B cell (primary cell): ENCODE measurements at regions not wholly inside any gene's neighbourhood (a gene's known extent, or its start where the extent isn't known, plus 50 kb on each side); places are given as distances from the start of the nearest gene placed in this dataset.

Source experiments
- EZH2 ChIP-seq: IDR thresholded peaks from 2 replicates; pipeline ENCODE4 v1.6.1; 2012; ENCODE audit warnings: borderline replicate concordance, low read depth, mild to moderate bottlenecking, moderate library complexity, low read length; ENCODE audit not compliant: insufficient read depth, poor library complexity, severe bottlenecking
- TF ChIP-seq, protein P1 (sequence below): fragments of 200-600 bp; IDR thresholded peaks from one replicate; pipeline ENCODE4 v1.8.0; 2022; ENCODE audit warnings: antibody characterized with exemption, mild to moderate bottlenecking

DNA sequence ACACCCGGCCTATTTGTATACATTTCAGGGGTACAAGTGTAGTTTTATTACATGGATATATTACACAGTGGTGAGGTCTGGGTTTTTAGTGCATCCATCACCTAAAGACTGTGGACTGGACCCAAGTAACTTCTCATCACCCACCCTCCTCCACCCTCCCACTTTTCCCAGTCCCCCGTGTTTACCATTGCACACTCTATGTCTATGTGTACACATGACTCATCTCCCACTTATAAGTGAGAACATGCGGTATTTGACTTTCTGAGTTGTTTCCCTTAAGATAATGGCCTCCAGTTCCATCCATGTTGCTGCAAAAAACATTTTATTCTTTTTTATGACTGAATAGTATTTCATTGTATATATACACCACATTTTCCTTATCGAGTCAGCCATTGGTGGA is 98.9 kb upstream of the WAC start:
- TF ChIP-seq, protein P1, sequence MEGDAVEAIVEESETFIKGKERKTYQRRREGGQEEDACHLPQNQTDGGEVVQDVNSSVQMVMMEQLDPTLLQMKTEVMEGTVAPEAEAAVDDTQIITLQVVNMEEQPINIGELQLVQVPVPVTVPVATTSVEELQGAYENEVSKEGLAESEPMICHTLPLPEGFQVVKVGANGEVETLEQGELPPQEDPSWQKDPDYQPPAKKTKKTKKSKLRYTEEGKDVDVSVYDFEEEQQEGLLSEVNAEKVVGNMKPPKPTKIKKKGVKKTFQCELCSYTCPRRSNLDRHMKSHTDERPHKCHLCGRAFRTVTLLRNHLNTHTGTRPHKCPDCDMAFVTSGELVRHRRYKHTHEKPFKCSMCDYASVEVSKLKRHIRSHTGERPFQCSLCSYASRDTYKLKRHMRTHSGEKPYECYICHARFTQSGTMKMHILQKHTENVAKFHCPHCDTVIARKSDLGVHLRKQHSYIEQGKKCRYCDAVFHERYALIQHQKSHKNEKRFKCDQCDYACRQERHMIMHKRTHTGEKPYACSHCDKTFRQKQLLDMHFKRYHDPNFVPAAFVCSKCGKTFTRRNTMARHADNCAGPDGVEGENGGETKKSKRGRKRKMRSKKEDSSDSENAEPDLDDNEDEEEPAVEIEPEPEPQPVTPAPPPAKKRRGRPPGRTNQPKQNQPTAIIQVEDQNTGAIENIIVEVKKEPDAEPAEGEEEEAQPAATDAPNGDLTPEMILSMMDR: no peak
- TF ChIP-seq EZH2: no peak
